WTC11 (cell line): ENCODE measurements at regions not wholly inside any gene's neighbourhood (a gene's known extent, or its start where the extent isn't known, plus 50 kb on each side); places are given as distances from the start of the nearest gene placed in this dataset.

ENCODE experiments used
- ESRRA ChIP-seq: sonication (generic); formaldehyde crosslinking; IDR thresholded peaks from 2 replicates; pipeline ENCODE4 v1.8.1; 2022; ENCODE audit warnings: mild to moderate bottlenecking, missing genetic modification reagents, borderline replicate concordance
- FOXK1 ChIP-seq: sonication (generic); formaldehyde crosslinking; IDR thresholded peaks from 2 replicates; pipeline ENCODE4 v1.8.0; 2022; ENCODE audit warnings: mild to moderate bottlenecking, moderate library complexity, missing genetic modification reagents
- GRHL2 ChIP-seq: fragments of 250-450 bp; sonication (Bioruptor Pico); IDR thresholded peaks from 2 replicates; pipeline ENCODE4 v1.8.0; 2022; ENCODE audit warnings: mild to moderate bottlenecking, moderate library complexity; ENCODE audit not compliant: insufficient replicate concordance, severe bottlenecking
- HMGA2 ChIP-seq: fragments of 250-450 bp; sonication (Bioruptor Pico); IDR thresholded peaks from 2 replicates; pipeline ENCODE4 v1.4.0; 2021; ENCODE audit warnings: mild to moderate bottlenecking, moderate library complexity
- MYBL2 ChIP-seq: sonication (generic); formaldehyde crosslinking; IDR thresholded peaks from 2 replicates; pipeline ENCODE4 v1.8.1; 2023; ENCODE audit warnings: mild to moderate bottlenecking, moderate library complexity, missing genetic modification reagents
- SMAD3 ChIP-seq: sonication (generic); formaldehyde crosslinking; IDR thresholded peaks from 2 replicates; pipeline ENCODE4 v1.8.0; 2022; ENCODE audit warnings: missing genetic modification reagents, mild to moderate bottlenecking, borderline replicate concordance
- SP1 ChIP-seq: sonication (generic); formaldehyde crosslinking; conservative IDR thresholded peaks from 2 replicates; pipeline ENCODE4 v1.8.1; 2022; ENCODE audit warnings: missing genetic modification reagents
- TEAD4 ChIP-seq: sonication (generic); formaldehyde crosslinking; IDR thresholded peaks from 2 replicates; pipeline ENCODE4 v1.8.0; 2022; ENCODE audit warnings: mild to moderate bottlenecking, missing genetic modification reagents

- TF ChIP-seq TEAD4 (CRISPR knock-in tag) (no peak), FOXK1 (CRISPR knock-in tag) (no peak), MYBL2 (CRISPR knock-in tag) (no peak), SMAD3 (CRISPR knock-in tag) (no peak), SP1 (CRISPR knock-in tag) (no peak), ESRRA (CRISPR knock-in tag) (no peak), GRHL2 (no peak), HMGA2 (no peak)
Measured at GRCh38 chr6:61044011-61044410, 1242.0 kb downstream of the KHDRBS2 start (continued).
